GM18519 (cell line): ENCODE measurements at regions not wholly inside any gene's neighbourhood (a gene's known extent, or its start where the extent isn't known, plus 50 kb on each side); places are given as distances from the start of the nearest gene placed in this dataset.
"Not testable (repeated sequence)": the region's sequence is repeated elsewhere in the genome, so short reads cannot be mapped to it uniquely, and the experiment has no call there.

ENCODE experiments used
- ATAC-seq: cut with Tn5 transposase; IDR thresholded peaks from one replicate; pipeline ENCODE4 v1.9.1; 2021; ENCODE audit warnings: mild to moderate bottlenecking, moderate library complexity; ENCODE audit not compliant: unreplicated experiment, low FRiP score

DNA sequence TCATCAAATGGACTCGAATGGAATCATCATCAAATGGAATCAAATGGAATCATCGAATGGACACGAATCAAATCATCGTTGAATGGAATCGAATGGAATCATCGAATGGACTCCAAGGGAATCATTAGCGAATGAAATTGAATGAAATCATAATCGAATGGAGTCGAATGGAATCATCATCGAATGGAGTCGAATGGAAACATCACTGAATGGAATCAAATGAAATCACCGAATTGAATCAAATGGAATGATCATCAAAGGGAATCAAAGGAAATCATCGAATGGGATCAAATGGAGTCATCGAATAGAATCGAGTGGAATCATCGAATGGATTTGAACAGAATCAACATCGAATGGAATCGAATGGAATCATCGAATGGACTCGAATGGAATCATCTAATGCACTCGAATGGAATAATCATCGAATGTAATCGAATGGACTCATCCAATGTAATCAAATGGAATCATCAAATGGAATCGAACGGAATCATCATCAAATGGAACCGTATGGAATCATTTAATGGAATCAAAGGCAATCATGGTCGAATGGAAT is 232.2 kb downstream of the SHCBP1 start:
- ATAC-seq = not testable (repeated sequence)

DNA sequence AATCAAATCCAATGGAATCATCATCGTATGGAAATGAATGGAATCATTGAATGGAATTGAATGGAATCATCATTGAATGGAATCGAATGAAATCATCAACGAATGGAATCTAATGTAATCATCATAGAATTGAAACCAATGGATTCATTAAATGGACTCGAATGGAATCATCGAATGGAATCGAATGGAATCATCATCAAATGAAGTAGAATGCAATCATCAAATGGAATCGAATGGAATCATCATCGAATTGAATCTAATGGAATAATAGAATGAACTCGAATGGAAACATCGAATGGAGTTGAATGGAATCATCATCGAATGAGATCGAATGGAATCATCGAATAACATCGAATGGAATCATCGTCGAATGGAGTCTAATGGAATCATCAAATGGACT is 232.8 kb downstream of the SHCBP1 start:
- ATAC-seq = not testable (repeated sequence)

DNA sequence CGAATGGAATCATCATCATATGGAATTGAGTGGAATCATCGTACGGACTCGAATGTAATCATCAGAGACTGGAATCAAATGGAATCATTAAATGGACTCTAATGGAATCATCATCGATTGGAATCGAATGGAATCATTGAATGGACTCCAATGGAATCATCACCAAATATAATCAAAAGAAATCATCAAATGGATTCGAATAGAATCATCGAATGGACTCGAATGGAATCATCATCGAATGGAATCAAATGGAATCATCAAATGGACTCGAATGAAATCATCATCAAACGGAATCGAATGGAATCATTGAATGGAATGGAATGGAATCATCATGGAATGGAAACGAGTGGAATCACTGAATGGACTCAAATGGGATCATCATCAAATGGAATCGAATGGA is 233.5 kb downstream of the SHCBP1 start:
- not testable (repeated sequence) for ATAC-seq

DNA sequence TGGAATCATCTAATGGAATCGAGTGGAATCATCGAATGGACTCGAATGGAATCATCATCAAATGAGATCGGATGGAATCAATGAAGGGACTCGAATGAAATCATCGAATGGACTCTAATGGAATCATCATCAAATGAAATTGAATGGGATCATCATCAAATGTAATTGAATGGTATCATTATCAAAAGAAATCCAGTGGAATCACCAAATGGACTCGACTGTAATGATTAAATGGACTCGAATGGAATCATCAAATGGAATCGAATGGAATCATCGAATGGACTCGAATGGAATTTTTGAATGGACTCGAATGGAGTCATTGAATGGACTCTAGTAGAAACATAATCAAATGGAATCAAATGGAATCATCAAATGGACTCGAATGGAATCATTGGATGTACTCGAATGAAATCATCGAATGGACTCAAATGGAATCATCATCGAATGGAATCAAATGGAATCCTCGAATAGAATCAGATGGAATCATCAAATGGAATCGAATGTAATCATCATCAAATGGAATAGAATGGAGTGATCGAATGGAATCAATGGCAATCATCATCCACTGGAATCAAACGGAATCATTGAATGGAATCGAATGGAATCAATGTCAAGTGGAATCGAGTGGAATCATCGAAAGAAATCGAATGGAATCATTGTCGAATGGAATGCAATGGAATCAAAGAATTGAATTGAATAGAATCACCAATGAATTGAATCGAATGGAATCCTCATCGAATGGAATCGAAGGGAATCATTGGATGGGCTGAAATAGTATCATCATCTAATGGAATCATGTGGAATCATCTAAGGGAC is 234.2 kb downstream of the SHCBP1 start:
- peak; percentile 4 for ATAC-seq

DNA sequence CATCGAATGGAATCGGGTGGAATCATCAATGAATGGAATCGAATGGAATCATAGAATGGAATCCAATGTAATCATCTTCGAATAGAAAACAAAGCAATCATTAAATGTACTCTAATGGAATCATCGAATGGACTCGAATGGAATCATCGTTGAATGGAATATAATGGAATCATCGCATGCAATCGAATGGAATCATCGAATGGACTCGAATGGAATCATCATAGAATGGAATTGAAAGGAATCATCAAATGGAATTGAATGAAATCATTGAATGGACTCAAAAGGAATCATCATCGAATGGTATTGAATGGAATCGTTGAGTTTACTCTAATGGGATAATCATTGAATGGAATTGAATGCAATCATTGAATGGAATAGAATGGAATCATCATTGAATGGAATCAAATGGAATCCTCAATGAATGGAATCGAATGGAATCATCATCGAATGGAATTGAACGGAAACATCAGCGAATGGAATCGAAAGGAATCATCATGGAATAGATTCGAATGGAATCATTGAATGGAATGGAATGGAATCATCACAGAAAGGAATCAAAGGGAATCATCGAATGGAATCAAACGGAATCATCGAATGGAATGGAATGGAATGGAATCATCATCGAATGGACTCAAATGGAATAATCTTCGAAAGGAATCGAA is 234.9 kb downstream of the SHCBP1 start:
- not testable (repeated sequence) for ATAC-seq

DNA sequence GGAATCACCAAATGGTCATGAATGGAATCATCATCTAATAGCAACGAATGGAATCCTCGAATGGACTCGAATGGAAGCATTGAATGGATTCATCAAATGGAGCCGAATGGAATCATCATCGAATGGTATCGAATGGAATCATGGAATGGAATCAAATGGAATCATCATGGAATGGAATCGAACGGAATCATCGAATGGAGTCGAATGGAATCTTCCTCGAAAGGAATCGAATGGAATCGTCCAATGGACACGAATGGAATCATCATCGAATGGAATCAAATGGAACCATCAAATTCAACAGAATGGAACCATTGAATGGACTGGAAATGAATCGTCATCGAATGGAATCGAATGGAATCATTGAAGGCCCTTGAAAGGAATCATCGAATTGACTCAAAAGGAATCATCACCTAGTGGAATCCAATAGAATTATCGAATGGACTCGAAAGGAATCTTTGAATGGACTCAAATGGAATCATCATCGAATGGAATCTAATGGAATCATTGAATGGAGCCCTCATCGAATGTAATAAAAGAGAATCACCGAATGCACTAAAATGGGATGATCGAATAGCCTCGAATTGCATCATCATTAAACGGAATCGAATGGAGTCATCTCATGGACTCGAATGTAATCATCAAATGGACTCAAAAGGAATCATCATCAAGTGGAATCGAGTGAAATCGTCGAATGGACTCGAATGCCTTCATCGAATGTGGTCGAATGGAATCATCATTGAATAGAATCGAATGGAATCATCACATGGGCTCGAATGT is 236.7 kb downstream of the SHCBP1 start:
- ATAC-seq = not testable (repeated sequence)

DNA sequence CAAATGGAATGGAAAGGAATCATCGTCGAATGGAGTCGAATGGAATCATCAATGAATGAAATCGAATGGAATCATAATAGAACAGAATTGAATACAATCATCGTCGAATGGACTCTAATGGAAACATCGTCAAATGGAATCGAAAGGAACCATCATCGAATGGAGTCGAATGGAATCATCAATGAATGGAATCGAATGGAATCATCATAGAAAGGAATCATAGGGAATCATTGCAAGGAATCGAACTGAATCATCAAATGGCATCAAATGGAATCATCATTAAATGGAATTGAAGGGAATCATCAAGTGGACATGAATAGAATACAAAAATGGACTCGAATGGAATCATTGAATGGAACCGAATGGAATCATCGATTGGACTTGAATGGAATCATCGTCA is 237.6 kb downstream of the SHCBP1 start:
- not testable (repeated sequence) for ATAC-seq

DNA sequence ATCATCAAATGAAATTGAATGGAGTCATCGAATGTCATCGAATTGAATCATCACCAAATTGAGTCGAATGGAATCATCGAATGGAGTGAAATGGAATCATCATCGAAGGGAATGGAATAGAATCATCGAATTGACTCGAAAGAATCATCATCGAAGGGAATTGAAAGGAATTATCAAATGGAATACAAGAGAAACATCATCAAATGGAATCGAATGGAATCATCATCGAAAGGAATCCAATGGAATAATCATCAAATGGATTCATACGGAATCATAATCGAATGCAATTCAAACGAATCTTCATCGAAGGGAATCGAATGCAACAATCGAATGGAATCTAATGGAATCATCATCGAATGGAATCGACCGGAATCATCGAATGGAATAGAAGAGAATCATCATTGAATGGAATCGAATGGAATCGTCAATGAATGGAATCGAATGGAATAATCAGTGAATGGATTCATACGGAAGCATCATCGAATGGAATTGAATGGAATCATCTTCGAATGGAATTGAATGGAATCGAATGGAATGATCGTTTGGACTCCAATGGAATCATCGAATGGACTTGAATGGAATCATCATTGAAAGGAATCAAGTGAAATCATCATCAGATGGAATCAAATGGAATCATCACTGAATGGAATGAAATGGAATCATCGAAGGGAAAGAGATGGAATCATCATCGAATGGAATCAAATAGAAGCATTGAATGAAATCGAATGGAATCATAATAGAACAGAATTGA is 238.2 kb downstream of the SHCBP1 start:
- ATAC-seq = not testable (repeated sequence)

DNA sequence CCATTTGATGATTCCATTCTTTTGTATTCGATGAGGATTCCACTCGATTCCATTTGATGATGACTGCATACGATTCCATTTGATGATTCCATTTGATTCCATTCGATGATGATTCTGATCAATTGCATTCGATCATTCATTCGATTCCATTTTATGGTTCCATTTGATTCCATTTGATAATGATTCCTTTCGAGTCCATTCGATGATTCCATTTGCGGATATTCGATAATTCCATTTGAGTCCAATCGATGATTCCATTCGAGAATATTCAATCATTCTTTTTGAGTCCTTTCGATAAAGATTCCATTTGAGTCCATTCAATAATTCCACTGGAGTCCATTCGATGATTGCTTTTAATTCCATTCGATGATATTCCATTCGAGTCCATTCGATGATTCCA is 239.1 kb downstream of the SHCBP1 start:
- ATAC-seq = not testable (repeated sequence)

DNA sequence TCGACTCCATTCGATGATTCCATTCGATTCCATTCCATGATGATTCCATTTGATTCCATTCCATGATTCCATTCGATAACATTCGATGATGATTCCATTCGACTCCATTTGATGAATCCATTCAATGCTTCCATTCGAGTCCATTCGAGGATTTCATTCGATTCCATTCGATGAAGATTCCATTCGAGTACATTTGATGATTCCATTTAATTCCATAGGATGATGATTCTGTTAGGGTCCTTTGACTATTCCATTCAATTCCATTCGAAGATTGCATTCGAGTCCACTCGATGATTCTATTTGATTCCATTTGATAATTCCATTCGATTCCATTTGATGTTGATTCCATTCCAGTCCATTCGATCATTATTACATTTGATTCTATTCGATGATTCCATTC is 239.8 kb downstream of the SHCBP1 start:
- ATAC-seq = not testable (repeated sequence)
